Activated naive CD4-positive, alpha-beta T cell treated with anti-CD3 and anti-CD28 coated beads, Interleukin-2, amount 50 U/mL, for 72 hours (primary cell): ENCODE measurements at regions not wholly inside any gene's neighbourhood (a gene's known extent, or its start where the extent isn't known, plus 50 kb on each side); places are given as distances from the start of the nearest gene placed in this dataset.

ENCODE experiments used
- ATAC-seq, 2 donors: fragments of 150-1000 bp; cut with Tn5 transposase; 2 replicates each; pipeline ENCODE4 v1.10.0; 2021; ENCODE audit warnings: mild to moderate bottlenecking in 2 of 2, moderate library complexity in 2 of 2
- DNase-seq, 2 donors: peaks; one replicate each; pipeline ENCODE4 v3.0.0; 2021 to 2022; ENCODE audit warnings: low spot score in 2 of 2
- H3K27ac Mint-ChIP-seq, 2 donors: one replicate each; pipeline ENCODE4 v1.8.0; 2022; ENCODE audit warnings: mild to moderate bottlenecking in 2 of 2, mixed read lengths in 2 of 2
- H3K36me3 Mint-ChIP-seq, 2 donors: one replicate each; pipeline ENCODE4 v1.8.0; 2022; ENCODE audit warnings: mixed read lengths in 2 of 2
- H3K9me3 Mint-ChIP-seq, 2 donors: one replicate each; pipeline ENCODE4 v1.8.0; 2022; ENCODE audit warnings: mixed read lengths in 2 of 2

DNA sequence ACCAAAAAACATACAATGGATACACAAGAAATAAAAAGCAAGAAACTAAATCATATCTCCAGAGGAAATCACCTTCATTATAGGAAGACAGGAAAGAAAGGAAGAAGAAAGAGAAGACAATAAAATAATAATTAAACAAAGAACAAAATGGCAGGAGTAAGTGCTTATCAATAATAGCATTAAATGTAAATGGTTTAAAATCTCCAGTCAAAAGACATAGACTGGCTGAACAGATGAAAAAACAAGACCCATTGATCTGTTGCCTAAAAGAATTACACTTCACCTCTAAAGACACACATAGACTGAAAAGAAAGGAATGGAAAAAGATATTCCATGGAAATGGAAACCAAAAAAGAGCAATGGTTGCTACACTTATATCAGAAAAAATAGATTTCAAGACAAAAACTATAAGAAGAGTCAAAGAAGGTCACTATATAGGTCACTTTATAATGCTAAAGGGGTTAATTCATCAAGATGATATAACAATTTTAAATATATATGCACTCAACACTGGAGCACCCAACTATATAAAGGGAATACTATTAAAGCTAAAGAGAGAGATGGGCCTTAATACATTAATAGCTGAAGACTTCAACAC, 118.4 kb upstream of the SESN3 start:
- peaks cover 15 to 25% of the 10 kb centered on the region in 2 donors for H3K9me3 Mint-ChIP-seq
- H3K27ac Mint-ChIP-seq = no peak overlapping the region
- peaks cover 14 to 21% of the 10 kb centered on the region in 2 donors for H3K36me3 Mint-ChIP-seq
- ATAC-seq = no peak
- DNase-seq = no peak

DNA sequence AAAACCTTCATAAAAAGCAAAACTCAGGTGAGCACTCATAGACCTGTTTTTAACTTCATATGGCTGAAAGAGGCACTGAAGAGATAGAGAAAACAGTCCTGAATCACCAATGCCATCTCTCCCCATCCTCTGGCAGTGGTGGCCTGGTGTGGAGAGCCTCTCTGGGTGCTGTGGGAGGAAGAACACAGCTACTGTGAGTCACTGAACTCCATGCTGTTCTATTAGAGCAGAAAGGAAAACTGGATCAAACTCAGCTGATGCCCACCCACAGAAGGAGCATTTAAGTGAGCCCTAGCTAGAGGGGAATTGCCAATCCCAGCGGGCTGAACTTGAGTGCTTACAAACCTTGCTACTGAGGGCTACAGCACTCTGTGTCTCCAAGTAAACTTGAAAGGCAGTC, 115.3 kb upstream of the SESN3 start:
- peak; percentile 66 to 71 for ATAC-seq
- DNase-seq = peak in 1 of 2 donors; percentile 12
- peaks cover 15 to 26% of the 10 kb centered on the region in 2 donors for H3K9me3 Mint-ChIP-seq
- peak overlapping the region in 1 of 2 donors; percentile 37 for H3K27ac Mint-ChIP-seq
- H3K36me3 Mint-ChIP-seq = peaks cover 14 to 28% of the 10 kb centered on the region in 2 donors

- H3K9me3 Mint-ChIP-seq = peaks cover 15 to 20% of the 10 kb centered on the region in 2 donors
- DNase-seq (no peak), ATAC-seq (peak; percentile 88 to 94)
- peaks cover 14 to 28% of the 10 kb centered on the region in 2 donors for H3K36me3 Mint-ChIP-seq
- H3K27ac Mint-ChIP-seq = peak overlapping the region in 1 of 2 donors; percentile 39
These were observed 114.6 kb upstream of the SESN3 start for GRCh38 chr11:95345651-95346050.

DNA sequence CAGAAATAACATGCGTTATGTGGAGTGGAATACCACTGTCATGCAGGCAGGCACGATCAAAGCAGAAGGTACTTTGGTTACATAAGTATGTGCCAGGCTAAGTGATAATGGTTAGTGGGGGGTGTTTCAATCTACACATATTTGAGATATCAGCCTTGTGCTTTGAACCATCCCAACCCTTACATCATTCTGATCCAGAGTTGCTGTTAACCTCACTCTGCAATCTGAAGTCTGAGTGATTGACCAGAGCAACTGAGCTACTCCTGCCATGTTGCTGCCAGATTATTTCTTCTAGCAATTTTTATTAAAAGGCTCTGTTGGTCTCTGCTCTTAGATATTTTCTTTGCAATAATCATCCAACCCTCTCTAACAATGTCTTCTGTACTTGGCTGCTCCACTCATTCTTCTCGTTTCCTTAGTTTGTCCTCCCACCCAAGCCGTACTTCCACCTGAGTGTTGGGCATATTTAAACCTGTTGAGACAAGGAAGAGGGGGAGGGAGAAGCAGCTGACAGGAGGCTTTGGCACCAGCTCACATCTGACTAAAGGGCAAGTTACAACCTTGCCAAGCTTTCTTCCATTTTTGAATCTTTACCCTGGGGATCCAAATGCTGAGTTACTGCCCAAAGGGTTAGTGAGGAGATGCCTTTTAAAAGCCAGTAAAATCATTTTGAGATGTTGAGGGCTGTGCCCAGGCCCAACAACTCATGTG, 114.1 kb upstream of the SESN3 start:
- ATAC-seq (no peak), DNase-seq (no peak)
- Mint-ChIP-seq H3K27ac (peak overlapping the region in 1 of 2 donors; percentile 39), H3K36me3 (peaks cover 14 to 28% of the 10 kb centered on the region in 2 donors), H3K9me3 (peaks cover 15 to 19% of the 10 kb centered on the region in 2 donors)

GRCh38 chr11:95341221-95341620, 110.2 kb upstream of the SESN3 start:
- Mint-ChIP-seq H3K9me3 (peaks cover 0 to 3% of the 10 kb centered on the region in 2 donors), H3K27ac (no peak overlapping the region), H3K36me3 (peaks cover 0 to 7% of the 10 kb centered on the region in 2 donors)
- DNase-seq (no peak), ATAC-seq (no peak)

- DNase-seq (no peak), ATAC-seq (peak; percentile 28 to 73)
- Mint-ChIP-seq H3K36me3 (peaks cover 0 to 7% of the 10 kb centered on the region in 2 donors), H3K9me3 (peaks cover 0 to 3% of the 10 kb centered on the region in 2 donors), H3K27ac (no peak overlapping the region)
These were observed 108.3 kb upstream of the SESN3 start for GRCh38 chr11:95339086-95339901.

GRCh38 chr11:95338430-95338991, 107.5 kb upstream of the SESN3 start:
- Mint-ChIP-seq H3K36me3 (peaks cover 0 to 4% of the 10 kb centered on the region in 2 donors), H3K27ac (no peak overlapping the region), H3K9me3 (peaks cover 0 to 7% of the 10 kb centered on the region in 2 donors)
- ATAC-seq = peak in 1 of 2 donors; percentile 13
- peak in 1 of 2 donors; percentile 24 for DNase-seq

GRCh38 chr11:95337972-95338429, 107.0 kb upstream of the SESN3 start:
- Mint-ChIP-seq H3K36me3 (no peaks in the 10 kb centered on the region), H3K27ac (no peak overlapping the region), H3K9me3 (peaks cover 0 to 7% of the 10 kb centered on the region in 2 donors)
- ATAC-seq (peak; percentile 41 to 55), DNase-seq (no peak)

GRCh38 chr11:95337175-95337957, 106.4 kb upstream of the SESN3 start:
- Mint-ChIP-seq H3K27ac (no peak overlapping the region), H3K36me3 (no peaks in the 10 kb centered on the region), H3K9me3 (peaks cover 0 to 7% of the 10 kb centered on the region in 2 donors)
- ATAC-seq (peak; percentile 74 to 86), DNase-seq (peak; percentile 49 to 62)

DNA sequence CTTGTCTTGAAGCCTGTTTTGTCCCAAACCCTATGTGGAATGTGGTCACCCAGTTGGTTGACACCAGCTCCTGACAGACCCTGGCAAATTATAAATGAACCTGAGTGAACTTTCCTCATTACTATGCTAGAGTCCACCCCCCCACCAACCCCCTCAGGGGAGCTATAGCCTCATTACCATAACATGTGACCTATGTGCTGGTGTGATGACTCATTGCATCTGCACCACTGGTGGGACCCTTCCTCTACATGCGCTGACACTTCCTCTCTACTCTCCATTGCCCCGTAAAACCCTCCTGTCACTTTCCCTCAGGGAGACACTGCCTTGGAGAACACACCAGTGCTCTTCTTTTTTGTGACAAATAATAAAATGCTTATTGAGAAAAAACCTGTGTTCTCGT, 105.0 kb upstream of the SESN3 start:
- peaks cover 0 to 4% of the 10 kb centered on the region in 2 donors for H3K9me3 Mint-ChIP-seq
- ATAC-seq (no peak), DNase-seq (no peak)
- H3K36me3 Mint-ChIP-seq = no peaks in the 10 kb centered on the region
- H3K27ac Mint-ChIP-seq = no peak overlapping the region

DNA sequence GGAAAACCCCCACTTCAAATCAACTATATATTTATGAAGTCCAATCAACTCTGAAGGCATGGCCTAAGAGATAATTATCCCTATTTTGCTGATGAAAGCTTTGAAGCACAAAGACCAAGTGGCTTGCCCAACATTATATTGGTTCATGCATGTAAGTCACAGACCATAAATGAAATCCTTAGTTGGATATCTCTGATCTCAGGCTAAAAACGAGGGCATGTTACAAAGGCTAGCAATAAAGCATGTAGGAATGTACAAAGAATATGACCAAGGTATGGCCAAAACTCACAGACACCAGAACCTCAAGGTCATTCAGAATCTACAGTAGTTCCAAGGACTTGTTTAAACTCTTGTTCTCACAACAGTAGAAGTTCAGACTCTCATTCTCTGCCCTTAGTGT, 100.2 kb upstream of the SESN3 start:
- Mint-ChIP-seq H3K27ac (no peak overlapping the region), H3K9me3 (peaks cover 0 to 4% of the 10 kb centered on the region in 2 donors), H3K36me3 (peaks cover 0 to 6% of the 10 kb centered on the region in 2 donors)
- DNase-seq (no peak), ATAC-seq (no peak)

DNA sequence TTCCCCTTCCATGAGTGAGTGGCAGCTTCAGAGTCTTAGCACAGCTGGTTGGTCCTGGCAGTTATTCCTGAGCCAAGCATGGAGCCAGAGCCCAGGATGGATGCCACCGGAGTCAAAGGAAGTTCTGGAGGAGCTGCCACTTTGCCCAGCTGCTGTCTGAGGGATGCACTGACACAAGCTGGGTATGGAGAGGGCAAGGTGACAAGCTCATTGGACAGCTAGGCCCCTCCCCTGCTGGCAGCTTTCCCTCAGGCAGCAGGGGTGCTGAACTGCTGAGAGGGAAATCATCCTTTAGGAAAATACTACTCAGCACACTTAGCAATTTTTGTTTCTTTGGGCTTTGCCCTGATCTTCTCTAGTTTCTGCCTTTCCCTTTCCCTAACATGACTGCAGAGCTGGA, 99.3 kb upstream of the SESN3 start:
- H3K9me3 Mint-ChIP-seq = peaks cover 0 to 4% of the 10 kb centered on the region in 2 donors
- H3K27ac Mint-ChIP-seq = no peak overlapping the region
- DNase-seq (no peak), ATAC-seq (no peak)
- peaks cover 0 to 6% of the 10 kb centered on the region in 2 donors for H3K36me3 Mint-ChIP-seq

- H3K27ac Mint-ChIP-seq = no peak overlapping the region
- DNase-seq (no peak), ATAC-seq (no peak)
- H3K36me3 Mint-ChIP-seq = peaks cover 0 to 6% of the 10 kb centered on the region in 2 donors
- peaks cover 0 to 4% of the 10 kb centered on the region in 2 donors for H3K9me3 Mint-ChIP-seq
These were observed 96.4 kb upstream of the SESN3 start for GRCh38 chr11:95327273-95327948.

- no peak for ATAC-seq
- Mint-ChIP-seq H3K27ac (no peak overlapping the region), H3K36me3 (peaks cover 0 to 6% of the 10 kb centered on the region in 2 donors), H3K9me3 (peaks cover 0 to 8% of the 10 kb centered on the region in 2 donors)
- no peak for DNase-seq
These were observed 94.8 kb upstream of the SESN3 start for GRCh38 chr11:95325777-95326258.

GRCh38 chr11:95324826-95325225, 93.8 kb upstream of the SESN3 start:
- H3K9me3 Mint-ChIP-seq = peaks cover 0 to 10% of the 10 kb centered on the region in 2 donors
- H3K27ac Mint-ChIP-seq = no peak overlapping the region
- DNase-seq (no peak), ATAC-seq (peak; percentile 34 to 35)
- peaks cover 0 to 6% of the 10 kb centered on the region in 2 donors for H3K36me3 Mint-ChIP-seq
